ENCODE measurements at regions not wholly inside any gene's neighbourhood (a gene's known extent, or its start where the extent isn't known, plus 50 kb on each side); places are given as distances from the start of the nearest gene placed in this dataset.

DNA sequence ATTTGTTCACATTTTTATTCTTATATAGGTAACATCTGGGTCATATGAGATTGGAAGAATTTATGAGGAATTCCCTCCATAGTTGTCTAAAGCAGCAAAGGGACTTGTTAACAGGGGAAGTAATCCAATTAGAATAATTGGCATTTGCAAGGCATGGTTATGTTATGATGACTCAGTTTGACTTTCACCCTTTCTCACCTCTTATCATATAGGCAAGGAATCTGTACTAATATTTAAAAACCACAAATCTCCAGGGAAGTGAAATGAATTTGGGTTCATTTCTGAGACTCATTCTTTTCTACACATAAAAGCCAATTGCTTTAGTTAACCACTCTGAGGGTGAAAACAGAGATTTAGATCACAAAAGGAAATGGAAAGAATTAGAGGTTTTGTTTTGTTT is 281.5 kb upstream of the DKK2 start:
- no peak for DNase-seq (ENCODE audit: low spot score)

DNA sequence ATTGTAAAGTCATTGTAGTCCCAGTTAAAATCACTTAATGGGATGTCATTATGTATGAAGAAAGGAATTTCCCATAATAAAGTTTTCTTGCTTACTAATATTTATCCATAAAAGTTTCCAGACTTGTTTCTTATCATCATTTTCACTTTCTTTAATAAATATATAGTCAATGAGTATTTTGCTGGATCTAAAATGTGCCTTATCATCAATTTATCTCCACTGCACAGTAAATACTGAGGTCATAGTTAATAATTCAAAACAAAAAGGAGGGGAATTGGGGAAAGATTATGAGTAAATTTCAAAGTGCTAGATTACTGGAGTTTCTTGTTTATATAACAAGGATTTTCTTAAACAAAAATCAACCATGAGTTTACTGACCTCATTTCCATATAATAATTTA is 279.5 kb upstream of the DKK2 start:
- no peak for DNase-seq (ENCODE audit: low spot score)

DNA sequence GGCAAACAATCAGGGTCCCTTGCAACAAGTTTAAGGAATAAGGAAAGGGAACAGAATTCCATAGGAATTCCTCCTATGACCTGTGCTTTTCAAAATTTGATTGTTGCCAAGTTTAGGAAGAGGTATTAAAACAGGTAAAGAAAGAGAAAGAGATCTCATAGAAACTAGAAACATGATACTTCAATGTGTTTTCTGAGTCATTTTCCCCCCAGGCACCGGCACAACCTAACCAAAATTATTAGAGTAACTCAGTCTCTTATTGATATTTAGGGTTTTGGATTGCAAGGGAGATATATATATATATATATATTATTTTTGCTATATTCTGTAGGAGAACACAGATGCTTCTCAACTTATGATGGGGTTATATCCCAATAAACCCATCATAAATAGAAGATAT is 278.0 kb upstream of the DKK2 start:
- no peak for DNase-seq (ENCODE audit: low spot score)

DNA sequence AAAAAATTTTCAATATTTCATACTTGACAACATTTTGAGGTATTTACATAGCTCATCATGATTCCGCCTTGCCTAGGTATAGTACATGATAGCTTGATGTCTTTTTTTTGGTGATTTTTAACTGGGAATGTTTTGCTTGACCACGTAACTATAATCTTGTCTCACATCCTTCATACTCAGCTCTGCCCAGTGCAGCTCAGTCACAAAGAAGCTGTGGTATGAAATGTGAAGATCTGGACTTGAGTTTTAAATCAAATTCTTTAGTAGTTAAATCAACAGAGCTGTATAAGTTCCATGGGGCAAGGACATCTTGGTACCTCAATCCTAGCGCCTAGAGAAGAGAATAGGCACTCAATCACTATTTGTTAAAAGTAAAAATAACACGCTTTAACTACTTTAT is 276.3 kb upstream of the DKK2 start:
- no peak for DNase-seq (ENCODE audit: low spot score)

DNA sequence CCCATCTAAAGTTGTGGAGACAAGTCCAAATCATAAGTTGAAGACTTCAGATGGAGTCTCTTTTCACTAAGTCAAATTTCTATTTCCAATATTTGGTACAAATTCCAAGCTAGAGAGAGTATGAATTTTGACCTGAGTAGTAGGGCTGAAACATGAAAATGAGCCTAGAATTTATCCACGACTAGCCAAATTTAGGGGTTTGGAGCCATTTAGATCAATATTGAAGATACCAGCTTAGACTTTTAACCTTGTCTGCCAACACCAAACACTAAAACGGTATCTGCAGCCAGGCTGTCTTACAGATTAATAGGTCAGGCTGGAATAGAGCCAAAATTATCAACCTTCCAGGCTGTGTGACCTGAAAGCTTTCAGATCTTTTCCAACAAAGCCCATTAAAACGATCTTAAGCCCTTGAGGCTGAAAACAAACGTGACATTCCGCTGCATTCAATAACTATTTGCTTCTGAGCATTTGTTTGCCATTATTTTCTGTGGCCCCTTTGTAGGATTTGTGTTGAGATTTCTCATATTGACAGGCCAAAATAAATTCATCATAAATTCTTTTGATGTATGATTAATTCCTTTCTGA is 268.7 kb upstream of the DKK2 start:
- no peak for DNase-seq (ENCODE audit: low spot score)

DNA sequence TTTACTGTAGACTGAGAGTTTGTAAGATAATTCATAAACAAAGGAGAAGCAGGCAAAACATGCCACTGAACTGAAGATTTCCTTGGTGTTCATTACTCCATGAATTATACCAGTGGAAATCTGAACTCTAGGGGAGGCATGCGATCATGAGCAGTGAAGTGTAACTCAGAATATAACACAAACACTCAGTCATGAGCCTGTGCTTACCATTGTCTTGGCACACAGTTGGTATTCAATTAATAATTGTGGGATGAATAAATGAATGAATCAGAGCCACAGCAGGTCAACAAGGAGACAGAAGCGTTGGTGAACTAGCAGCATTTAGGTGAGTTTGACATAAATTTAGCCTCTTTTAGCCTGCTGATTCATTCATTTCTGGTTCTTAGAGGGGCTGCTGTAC is 263.5 kb upstream of the DKK2 start:
- DNase-seq (ENCODE audit: low spot score) = no peak

DNA sequence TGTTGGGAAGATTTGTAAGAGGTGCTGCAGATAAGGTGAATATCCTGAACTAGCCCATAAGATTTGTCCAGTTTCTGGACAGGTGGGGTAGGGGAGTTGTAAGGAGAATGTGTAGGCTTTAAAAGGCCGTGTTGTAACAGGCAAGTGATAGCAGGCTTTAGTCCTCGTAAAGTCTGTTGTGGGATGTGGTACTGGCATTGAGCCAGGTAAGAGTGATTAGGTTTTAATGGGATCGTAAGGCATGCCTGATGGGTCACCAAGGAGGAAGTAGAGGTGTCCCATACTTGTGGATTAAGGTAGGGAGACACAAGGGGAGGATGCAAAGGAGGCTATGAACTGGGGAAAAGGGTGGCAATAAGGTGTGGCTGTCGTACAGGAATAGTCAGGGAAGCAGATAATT is 256.9 kb upstream of the DKK2 start:
- no peak for DNase-seq (ENCODE audit: low spot score)

DNA sequence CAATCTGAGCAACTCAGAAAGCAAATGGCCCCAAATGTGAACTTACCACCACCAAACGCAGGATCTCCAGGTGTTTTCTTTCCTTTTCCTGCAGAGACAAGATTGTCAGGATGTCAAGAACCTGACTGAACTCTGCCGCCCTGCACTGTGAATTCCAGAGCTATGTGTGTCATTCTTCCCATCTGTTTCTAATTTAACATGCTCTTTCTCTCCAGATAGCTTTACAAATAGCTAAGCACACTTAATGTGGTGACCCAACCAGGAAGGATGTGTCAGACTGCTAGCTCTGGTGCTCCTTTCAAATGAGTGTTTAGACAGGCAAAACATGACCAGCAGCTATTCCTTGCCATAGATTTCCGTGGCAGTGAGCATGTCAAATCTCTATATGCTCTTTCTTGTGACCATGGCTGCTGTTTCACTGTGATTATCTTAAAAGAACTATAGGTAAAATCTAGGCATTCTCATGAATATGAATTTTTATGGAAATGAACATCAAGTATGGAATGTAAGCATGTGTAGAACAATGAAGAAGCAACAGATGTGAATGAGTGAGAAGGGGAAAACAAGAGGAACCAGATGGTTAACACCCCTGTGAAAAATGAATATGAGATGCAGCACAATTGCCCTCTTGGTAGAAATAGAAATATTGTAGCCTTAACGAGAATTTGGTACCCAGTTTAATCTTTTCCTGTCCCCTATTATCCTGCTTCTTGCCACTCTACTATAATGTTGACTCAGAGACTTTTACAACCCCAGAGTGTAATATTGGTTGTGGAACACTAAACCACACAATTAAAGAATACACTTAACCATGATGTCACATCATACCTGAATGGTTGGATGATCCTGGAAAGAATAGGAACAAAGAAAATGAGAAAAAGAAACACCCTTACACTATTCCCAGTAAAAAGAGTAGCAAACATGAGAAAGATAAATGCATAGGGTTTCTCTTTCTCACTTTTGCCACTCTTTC is 247.8 kb upstream of the DKK2 start:
- no peak for DNase-seq (ENCODE audit: low spot score)

DNA sequence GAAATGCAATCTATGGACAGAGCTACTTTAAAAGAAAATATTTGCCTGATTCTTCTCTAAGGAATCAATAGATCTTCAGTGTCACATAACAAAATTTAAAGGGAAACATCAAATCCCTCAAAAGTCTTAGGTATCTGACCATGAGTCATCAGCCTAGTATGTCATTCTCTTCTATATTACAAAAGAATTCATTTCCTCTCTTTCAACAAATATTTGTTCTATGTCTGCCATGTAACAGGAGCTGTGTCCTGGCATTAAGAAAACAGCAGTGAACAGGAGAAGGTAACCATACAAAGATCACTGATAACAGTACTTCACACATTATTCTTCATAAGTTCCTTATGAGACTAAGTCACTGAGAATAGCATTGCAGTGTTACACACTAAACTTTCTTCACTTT is 243.6 kb upstream of the DKK2 start:
- DNase-seq (ENCODE audit: low spot score) = no peak

DNA sequence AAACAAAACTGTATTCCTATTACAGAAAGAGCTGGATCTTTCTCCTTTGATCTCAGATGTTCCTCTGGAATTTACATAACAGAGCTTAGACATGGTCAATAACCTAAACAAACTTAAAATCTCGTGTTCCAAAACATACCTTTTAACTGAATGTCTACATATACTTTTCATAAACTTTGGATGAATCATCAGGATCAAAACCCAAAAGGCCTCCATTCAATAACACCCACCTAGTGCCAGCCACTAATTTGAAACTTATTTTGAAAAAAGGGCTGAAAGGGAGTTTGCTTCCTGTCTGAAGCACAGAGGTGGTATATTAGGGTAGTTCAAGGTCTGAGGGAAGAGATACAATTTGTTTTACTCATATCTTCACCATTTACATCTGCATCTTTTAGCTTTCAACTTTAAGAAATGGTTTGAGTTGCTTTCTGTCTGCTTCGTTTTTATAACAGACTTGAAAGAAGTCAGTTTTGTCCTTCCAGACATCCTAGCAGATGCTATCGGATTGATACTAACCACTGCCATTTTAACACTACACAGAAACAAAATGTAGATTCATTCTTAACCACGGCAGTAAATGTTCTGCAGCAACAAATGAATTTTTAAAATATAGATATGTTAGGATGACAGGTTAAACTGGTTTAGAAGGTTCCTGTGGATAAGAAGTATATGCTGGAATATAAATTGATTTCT is 242.8 kb upstream of the DKK2 start:
- DNase-seq (ENCODE audit: low spot score) = no peak

DNA sequence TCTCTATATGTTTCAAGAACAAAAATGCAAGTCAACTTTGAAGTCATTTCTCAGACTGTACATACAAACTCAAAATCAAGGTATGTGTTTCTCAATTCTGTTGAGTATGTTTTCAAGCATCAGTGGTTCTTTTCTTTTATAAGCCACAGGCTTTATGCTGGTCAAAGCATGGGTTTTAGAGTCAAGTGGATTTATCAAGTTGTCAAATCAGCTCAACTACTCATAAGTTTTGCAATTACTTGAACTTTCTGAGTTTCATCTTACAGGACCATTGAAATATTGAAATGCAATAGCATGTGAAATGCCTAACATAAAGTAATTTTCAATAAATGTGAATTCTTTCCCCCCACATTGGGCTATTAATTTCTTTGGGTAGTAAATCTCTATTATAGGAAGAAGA is 239.9 kb upstream of the DKK2 start:
- no peak for DNase-seq (ENCODE audit: low spot score)

DNA sequence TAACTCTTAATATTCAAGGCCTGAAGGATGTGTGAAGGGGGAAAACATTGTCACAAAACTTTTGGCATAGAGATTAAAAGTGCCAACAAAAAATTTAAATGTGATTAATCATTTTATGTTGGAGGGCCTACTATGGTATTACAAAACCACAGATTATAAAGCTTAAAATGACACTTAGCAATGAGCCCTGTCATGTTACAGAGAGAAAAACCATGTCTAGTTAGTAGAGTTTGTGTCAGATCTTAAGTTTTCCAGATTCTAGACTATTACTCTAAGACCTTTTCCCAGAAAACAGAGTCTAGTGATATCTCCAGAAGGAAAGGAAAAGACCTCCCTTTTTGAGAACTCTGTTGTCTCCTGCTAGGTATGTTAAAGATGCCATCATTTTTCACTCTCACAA is 239.1 kb upstream of the DKK2 start:
- DNase-seq (ENCODE audit: low spot score) = no peak

DNA sequence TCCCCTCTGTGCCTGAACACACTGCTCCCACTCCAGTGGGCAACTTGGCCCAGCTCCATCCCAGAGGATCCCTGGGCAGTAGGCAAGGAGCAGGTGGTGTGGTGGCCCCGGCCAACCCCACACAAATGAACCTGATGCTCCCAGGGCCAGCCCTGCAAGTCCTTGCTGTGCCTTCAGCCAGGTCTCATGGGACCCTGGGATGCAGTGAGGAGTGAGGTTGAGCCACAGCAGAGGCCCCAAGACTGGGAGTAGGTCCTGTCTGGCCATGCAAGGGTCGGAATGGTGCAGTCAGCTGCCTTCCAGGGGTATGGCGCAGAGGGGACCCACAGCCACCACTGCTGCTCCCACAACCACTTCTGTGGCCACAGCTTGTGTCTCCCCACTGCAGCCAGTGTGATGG is 234.5 kb upstream of the DKK2 start:
- no peak for DNase-seq (ENCODE audit: low spot score)

DNA sequence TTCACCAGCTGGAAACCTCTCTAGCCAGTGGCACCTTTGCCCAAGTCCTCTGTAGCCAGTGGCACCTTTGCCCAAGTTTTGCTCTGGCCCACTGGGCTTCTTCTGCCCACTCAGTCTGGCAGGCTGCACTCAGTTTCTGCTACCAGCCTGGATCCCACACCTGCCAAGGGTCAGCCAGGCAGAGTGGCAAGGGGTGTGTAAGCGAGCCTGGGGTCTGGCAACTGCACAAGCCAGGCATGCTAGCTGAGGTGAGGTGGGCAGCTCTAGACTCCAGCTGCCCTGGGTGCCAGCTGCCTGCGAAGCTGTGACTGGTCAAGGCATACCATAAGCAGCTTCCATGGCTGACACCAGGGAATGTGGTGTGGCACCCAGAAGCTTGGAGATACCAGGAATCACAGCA is 233.1 kb upstream of the DKK2 start:
- no peak for DNase-seq (ENCODE audit: low spot score)

DNA sequence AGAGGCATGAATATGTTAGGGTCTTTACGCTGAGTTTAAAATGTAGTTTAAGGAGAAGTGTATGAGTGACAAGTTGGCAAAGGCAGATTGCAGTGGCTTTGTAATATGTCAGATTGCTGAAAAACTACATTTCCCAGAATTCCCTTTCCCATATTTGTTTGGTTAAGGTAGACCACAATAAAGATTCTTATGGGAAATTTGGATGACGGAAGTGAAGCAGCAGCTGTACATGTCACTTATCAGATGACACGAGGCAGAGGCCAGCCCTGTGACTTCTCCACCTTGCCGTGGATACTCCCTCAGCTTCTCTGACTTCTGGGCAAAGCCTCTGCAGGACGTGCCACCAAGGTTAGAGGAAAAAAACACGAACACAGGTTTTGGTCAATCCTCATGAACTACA is 229.7 kb upstream of the DKK2 start:
- DNase-seq (ENCODE audit: low spot score) = no peak

DNA sequence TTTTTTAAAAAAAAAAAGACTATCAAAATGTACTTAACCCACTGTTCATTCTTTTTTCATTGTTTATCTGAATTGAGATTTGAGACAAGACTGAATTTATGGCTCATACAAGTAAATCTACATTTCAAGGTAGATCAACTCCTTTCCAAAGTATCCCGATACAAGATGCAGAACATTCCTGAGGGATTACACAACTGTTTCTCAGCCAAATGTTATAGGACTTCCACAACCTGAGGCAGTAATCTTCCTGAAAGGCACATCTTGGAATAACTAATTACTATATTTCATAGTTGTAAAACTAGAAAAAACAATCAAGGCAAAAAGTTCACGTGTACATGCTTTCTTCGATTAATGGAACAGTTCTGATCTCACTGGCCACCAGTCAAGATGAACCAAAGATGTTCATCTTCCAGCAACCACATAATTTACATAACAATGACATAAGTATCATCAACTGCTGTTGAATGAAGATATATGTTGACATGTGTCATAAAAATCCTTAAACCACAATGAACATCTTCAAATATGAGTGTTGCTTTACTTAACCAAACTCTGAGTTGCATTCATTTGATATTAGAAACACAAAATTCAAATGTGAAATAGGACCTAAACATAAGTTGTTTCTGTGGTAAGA is 225.2 kb upstream of the DKK2 start:
- DNase-seq (ENCODE audit: low spot score) = no peak

DNA sequence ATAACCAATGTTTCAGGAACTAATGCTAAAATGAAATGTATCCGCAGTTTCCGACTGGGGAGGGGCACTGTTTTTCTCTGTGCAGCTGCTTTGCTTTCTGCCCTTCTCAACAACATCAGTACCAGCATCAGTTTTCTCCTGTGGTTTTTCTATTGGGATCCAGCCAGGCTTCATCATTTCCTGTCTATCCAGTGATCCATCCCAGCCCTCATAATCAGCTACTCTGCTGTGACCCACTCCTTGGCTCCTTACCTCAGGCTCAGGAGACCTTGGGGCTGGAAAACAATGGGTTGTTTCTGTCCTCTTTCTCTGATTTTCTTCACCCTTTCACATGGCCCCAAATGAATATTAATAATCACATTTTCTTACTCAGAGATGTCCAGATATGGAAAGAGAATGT is 222.2 kb upstream of the DKK2 start:
- no peak for DNase-seq (ENCODE audit: low spot score)

DNA sequence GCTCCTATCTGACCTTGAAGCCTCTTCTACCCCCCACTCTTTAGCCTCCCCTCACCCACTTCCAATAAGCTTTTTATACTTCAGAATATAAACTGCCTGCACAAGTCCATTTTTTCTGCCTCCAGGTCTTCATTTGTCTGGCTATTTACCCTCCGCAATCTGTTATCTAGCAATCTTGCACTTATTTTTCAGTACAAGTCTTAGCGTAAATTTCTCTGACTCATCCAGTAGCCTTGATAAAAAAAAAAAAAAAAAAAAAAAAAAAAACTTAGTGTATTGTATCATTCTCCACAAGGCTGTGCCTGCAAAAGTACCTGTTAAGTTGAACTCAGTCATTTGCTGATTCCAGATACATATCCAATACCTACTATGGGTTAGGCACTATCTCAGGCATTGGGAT is 219.5 kb upstream of the DKK2 start:
- no peak for DNase-seq (ENCODE audit: low spot score)

DNA sequence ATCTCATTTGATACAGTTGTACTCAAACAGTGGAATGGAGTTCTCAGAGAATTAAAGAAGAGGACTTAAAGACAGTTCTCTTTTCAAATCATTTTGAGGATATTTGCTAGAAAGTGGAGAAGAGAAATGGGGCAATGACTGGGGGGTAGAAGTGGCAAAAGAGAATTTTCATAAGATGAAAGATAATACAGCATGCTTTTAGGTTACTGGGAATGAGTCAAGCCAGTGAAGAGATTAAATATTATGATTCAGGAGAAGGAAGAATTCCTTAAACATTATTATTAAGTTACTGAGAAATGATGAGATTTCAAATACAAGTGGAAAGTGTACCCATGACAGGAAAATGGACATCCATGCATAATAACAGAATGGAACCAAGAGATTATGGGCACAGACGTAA is 219.0 kb upstream of the DKK2 start:
- no peak for DNase-seq (ENCODE audit: low spot score)

DNA sequence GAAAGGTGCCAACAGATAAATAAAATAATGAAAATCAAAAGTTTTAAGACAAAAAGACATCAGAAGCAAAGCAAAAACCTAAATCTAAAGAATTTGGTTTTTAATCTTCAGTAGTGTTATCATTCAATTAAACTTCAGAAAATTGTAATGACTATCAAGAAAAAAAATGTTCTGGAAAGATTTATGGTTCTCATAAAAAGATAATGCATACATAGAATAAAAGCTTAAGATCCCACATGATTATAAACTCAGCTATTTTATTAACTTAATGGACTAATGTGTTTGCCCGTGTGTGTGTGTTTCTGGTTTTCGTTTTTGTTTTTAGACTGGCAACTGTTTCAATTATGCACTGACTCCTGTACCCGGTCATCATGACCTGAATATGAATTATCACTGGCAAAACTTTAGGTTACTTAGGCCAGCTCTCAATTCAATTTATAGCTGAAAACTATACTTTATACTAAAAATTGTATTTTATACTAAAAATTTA is 217.5 kb upstream of the DKK2 start:
- DNase-seq (ENCODE audit: low spot score) = no peak

DNA sequence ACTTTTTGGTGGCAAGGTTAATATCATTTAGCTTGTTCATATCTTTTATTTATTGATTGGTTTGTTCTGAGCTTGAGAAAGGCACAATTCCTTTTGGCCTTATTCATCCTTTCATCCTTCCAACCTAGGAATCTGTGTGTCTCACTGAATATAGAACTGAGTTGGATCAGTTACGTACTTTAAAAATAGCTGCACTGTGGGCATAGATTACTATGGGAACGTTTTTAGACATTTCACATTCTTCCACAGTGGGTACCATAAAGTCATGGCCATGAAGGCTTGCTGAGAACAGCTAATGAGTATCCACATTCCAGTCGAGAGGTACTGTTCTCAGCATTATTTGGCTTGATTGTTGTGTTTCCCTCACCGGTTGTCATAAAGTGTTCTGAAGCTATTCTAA is 217.0 kb upstream of the DKK2 start:
- DNase-seq (ENCODE audit: low spot score) = no peak

DNA sequence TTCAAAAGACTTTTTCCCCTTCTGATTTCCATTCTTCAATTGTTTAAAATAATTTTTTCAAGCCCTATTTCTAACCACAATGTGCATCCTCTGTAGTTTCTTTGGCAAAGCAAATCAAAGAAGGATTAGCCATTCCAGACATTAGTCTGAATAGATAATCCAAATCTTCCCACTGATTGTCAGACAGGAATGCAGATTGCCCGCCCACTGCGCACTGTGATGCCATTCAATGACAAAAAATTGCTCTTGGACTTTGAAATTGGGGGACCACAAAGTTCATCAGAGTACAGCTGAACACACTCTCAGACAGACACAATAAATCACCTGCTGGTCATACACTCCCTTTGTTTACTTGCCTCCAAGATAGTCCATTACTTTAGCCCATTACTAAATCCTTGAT is 216.5 kb upstream of the DKK2 start:
- no peak for DNase-seq (ENCODE audit: low spot score)

DNA sequence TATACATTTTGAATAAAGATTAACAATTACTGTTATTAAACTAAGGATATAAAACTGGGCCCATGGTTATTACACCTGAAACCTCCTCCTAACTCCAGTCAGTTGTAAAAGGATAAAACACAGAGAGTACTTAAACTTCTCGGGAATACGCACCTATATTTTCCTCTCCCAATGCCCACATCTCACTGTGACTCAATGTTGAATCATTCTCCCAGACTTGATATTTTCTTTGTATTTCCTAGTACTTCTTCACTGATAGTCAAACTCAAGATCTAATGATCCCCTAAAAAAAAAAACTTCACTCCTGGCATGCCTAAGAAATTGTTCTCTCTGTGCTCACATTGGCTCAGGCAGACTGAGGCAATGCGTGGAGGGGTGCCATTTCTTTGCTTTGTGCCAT is 212.5 kb upstream of the DKK2 start:
- DNase-seq (ENCODE audit: low spot score) = no peak
